CD1c-positive myeloid dendritic cell (primary cell): ENCODE measurements at regions not wholly inside any gene's neighbourhood (a gene's known extent, or its start where the extent isn't known, plus 50 kb on each side); places are given as distances from the start of the nearest gene placed in this dataset.

Source experiments
- DNase-seq: peaks from one replicate; pipeline ENCODE4 v3.0.0-alpha.2; 2016; ENCODE audit errors: extremely low spot score

GRCh38 chr10:71021402-71021801 is 133.0 kb upstream of the PCBD1 start:
- DNase-seq = no peak

- no peak for DNase-seq
Observed at GRCh38 chr10:71023704-71024283, 135.4 kb upstream of the PCBD1 start.

- DNase-seq = no peak
Observed at GRCh38 chr10:71024490-71024889, 136.1 kb upstream of the PCBD1 start.

GRCh38 chr10:71025535-71025934 is 137.2 kb upstream of the PCBD1 start:
- no peak for DNase-seq

- no peak for DNase-seq
Observed at GRCh38 chr10:71028066-71028465, 139.7 kb upstream of the PCBD1 start.

- DNase-seq = no peak
Observed at GRCh38 chr10:71029411-71029892, 141.1 kb upstream of the PCBD1 start.

- no peak for DNase-seq
Observed at GRCh38 chr10:71029907-71030306, 141.5 kb upstream of the PCBD1 start.

GRCh38 chr10:71031026-71031425 is 142.7 kb upstream of the PCBD1 start:
- no peak for DNase-seq

- no peak for DNase-seq
Observed at GRCh38 chr10:71031603-71032002, 143.2 kb upstream of the PCBD1 start.

GRCh38 chr10:71032887-71033286 is 144.5 kb upstream of the PCBD1 start:
- no peak for DNase-seq

GRCh38 chr10:71033396-71033980 is 145.1 kb upstream of the PCBD1 start:
- no peak for DNase-seq

GRCh38 chr10:71035511-71036296 is 147.3 kb upstream of the PCBD1 start:
- no peak for DNase-seq

GRCh38 chr10:71036297-71036966 is 148.1 kb upstream of the PCBD1 start:
- DNase-seq = no peak

GRCh38 chr10:71038091-71038633 is 149.8 kb upstream of the PCBD1 start:
- no peak for DNase-seq

GRCh38 chr10:71038921-71039320 is 150.6 kb upstream of the PCBD1 start:
- DNase-seq = no peak

- DNase-seq = no peak
Observed at GRCh38 chr10:71039551-71039950, 151.2 kb upstream of the PCBD1 start.

- DNase-seq = no peak
Observed at GRCh38 chr10:71040343-71040742, 152.0 kb upstream of the PCBD1 start.

GRCh38 chr10:71040846-71041605 is 152.7 kb upstream of the PCBD1 start:
- DNase-seq = no peak

GRCh38 chr10:71042216-71042615 is 153.9 kb upstream of the PCBD1 start:
- peak; percentile 35 for DNase-seq

GRCh38 chr10:71042699-71043098 is 154.3 kb upstream of the PCBD1 start:
- no peak for DNase-seq

GRCh38 chr10:71043858-71044257 is 155.5 kb upstream of the PCBD1 start:
- DNase-seq = no peak
